HCT116 (cell line): ENCODE measurements at regions not wholly inside any gene's neighbourhood (a gene's known extent, or its start where the extent isn't known, plus 50 kb on each side); places are given as distances from the start of the nearest gene placed in this dataset.

ENCODE experiments used
- ATAC-seq: fragments of 200-7000 bp; cut with Tn5 transposase; 2 replicates; pipeline ENCODE4 v1.9.1; 2020; ENCODE audit warnings: mild to moderate bottlenecking, moderate library complexity
- BruUV-seq: library from RNA; stranded (reverse); fragments of 400-500 nt; replicated peaks from 2 replicates; lab custom pipeline; 2021; lab: Mats Ljungman, UMichigan
- CTCF ChIA-PET: fragments of 300-600 bp; sonication (Branson Sonifier 250); formaldehyde crosslinking; loops from one replicate; lab custom pipeline; 2021; ENCODE audit warnings: antibody characterized with exemption; lab: Charles Lee
- POLR2A ChIA-PET: fragments of 300-600, 350-600 bp; sonication (Branson Sonifier 250); formaldehyde crosslinking; loops from one replicate; lab custom pipeline; 2021; ENCODE audit warnings: antibody characterized with exemption; lab: Charles Lee
- RAD21 ChIA-PET, 2 experiments: fragments of 300-600 bp; sonication (Branson Sonifier 250); formaldehyde crosslinking; loops; one replicate each; lab custom pipeline; 2023; ENCODE audit warnings: low total read pairs in 2 of 2; ENCODE audit not compliant: uncharacterized antibody in 2 of 2, unreplicated experiment in 2 of 2, low non-redundant PET in 1 of 2; lab: Charles Lee
- DNase-seq: peaks from one replicate; pipeline ENCODE4 v3.0.0-alpha.2; 2010; ENCODE audit warnings: low read depth, low spot score
- H2AFZ ChIP-seq: fragments of 200-600 bp; shearing (Covaris generic), sonication (generic); 2 replicates; pipeline ENCODE4 v1.6.1; 2017; ENCODE audit warnings: low read depth, mixed run types, mixed read lengths, antibody characterized with exemption, low read length; ENCODE audit not compliant: poor library complexity, severe bottlenecking
- H3K27ac ChIP-seq: 2 replicates; pipeline ENCODE4 v1.5.1; 2012; ENCODE audit warnings: low read depth, low read length
- H3K27me3 ChIP-seq: fragments of 200-600 bp; sonication (generic); 2 replicates; pipeline ENCODE4 v1.6.1; 2016; ENCODE audit warnings: mixed run types, low read length, mixed read lengths; ENCODE audit not compliant: insufficient read depth
- H3K36me3 ChIP-seq, 2 experiments: fragments of 200-500 bp in 1 of 2; fragments of 200-600 bp in 1 of 2; sonication (Bioruptor generic) in 1 of 2; sonication (generic) in 1 of 2; 2 replicates each; pipeline versions ENCODE4 v1.5.1 to v1.6.1; 2014 to 2016; ENCODE audit warnings: low read length in 2 of 2, inconsistent platforms in 1 of 2, mixed read lengths in 1 of 2, mixed run types in 1 of 2; ENCODE audit not compliant: insufficient read depth in 2 of 2, control insufficient read depth in 1 of 2
- H3K4me1 ChIP-seq, 2 experiments: fragments of 200-600 bp in 1 of 2; sonication (generic) in 1 of 2; 2 replicates each; pipeline versions ENCODE4 v1.5.1 to v1.6.1; 2012 to 2017; ENCODE audit warnings: low read length in 2 of 2, inconsistent platforms in 1 of 2, mild to moderate bottlenecking in 1 of 2, mixed read lengths in 1 of 2, mixed run types in 1 of 2, moderate library complexity in 1 of 2; ENCODE audit not compliant: insufficient read depth in 2 of 2, control insufficient read depth in 1 of 2
- H3K4me2 ChIP-seq: fragments of 200-600 bp; sonication (generic); 2 replicates; pipeline ENCODE4 v1.6.1; 2017; ENCODE audit warnings: mixed run types, low read length, mixed read lengths
- H3K4me3 ChIP-seq, 2 experiments: fragments of 200-600 bp in 1 of 2; sonication (generic) in 1 of 2; replicated peaks in 1 of 2; 2 replicates each; pipeline ENCODE4 v1.5.1; 2011 to 2016; ENCODE audit warnings: low read length in 2 of 2, control low read depth in 1 of 2, low read depth in 1 of 2, mild to moderate bottlenecking in 1 of 2, mixed read lengths in 1 of 2, mixed run types in 1 of 2
- H3K79me2 ChIP-seq: fragments of 200-600 bp; sonication (generic); 2 replicates; pipeline ENCODE4 v1.6.1; 2017; ENCODE audit warnings: mild to moderate bottlenecking, mixed run types, low read length, moderate library complexity, mixed read lengths; ENCODE audit not compliant: insufficient read depth
- H3K9ac ChIP-seq: fragments of 200-600 bp; sonication (generic); 2 replicates; pipeline ENCODE4 v1.6.1; 2016; ENCODE audit warnings: low read length, mixed read lengths
- H3K9me2 ChIP-seq: fragments of 200-600 bp; sonication (generic), shearing (Covaris generic); 2 replicates; pipeline ENCODE4 v1.6.1; 2017; ENCODE audit warnings: mixed run types, mild to moderate bottlenecking, moderate library complexity; ENCODE audit not compliant: insufficient read depth
- H3K9me3 ChIP-seq, 2 experiments: fragments of 200-500 bp in 1 of 2; fragments of 200-600 bp in 1 of 2; sonication (Bioruptor generic) in 1 of 2; sonication (generic) in 1 of 2; 2 replicates each; pipeline ENCODE4 v1.6.1; 2014 to 2017; ENCODE audit warnings: low read length in 2 of 2, mixed read lengths in 2 of 2, inconsistent platforms in 1 of 2, low read depth in 1 of 2, mild to moderate bottlenecking in 1 of 2, mixed run types in 1 of 2, moderate library complexity in 1 of 2; ENCODE audit not compliant: control insufficient read depth in 1 of 2, insufficient read depth in 1 of 2
- H4K20me1 ChIP-seq: fragments of 200-600 bp; sonication (generic), shearing (Covaris generic); 2 replicates; pipeline ENCODE4 v1.6.1; 2017; ENCODE audit warnings: mixed run types, mild to moderate bottlenecking, moderate library complexity; ENCODE audit not compliant: insufficient read depth
- CEBPB ChIP-seq: IDR thresholded peaks from 2 replicates; pipeline ENCODE4 v1.6.1; 2012; ENCODE audit warnings: low read depth
- EGR1 ChIP-seq: IDR thresholded peaks from 2 replicates; pipeline ENCODE4 v1.6.1; 2012; ENCODE audit warnings: low read depth
- EZH2 ChIP-seq: fragments of 200-600 bp; sonication (generic); IDR thresholded peaks from 2 replicates; pipeline ENCODE4 v1.6.1; 2017; ENCODE audit warnings: antibody characterized with exemption, mixed run types
- JUND ChIP-seq: IDR thresholded peaks from 2 replicates; pipeline ENCODE4 v1.6.1; 2012
- POLR2A ChIP-seq: IDR thresholded peaks from 2 replicates; pipeline ENCODE4 v1.7.0; 2011; ENCODE audit warnings: borderline replicate concordance; ENCODE audit not compliant: insufficient read depth, insufficient read length; ENCODE audit errors: extremely low read depth
- TCF7L2 ChIP-seq: IDR thresholded peaks from 2 replicates; pipeline ENCODE4 v1.7.0; 2011; ENCODE audit warnings: borderline replicate concordance, inconsistent platforms; ENCODE audit not compliant: insufficient read depth, insufficient read length; ENCODE audit errors: extremely low read depth
- YY1 ChIP-seq: IDR thresholded peaks from 2 replicates; pipeline ENCODE4 v1.6.1; 2011; ENCODE audit warnings: low read length, low read depth, moderate library complexity, mild to moderate bottlenecking; ENCODE audit not compliant: insufficient replicate concordance; ENCODE audit errors: extremely low read depth
- ZFX ChIP-seq: fragments of 450-650 bp; IDR thresholded peaks from 2 replicates; pipeline ENCODE4 v1.6.1; 2017
- intact Hi-C: fragments of 100-400 bp; cut with micrococcal nuclease; formaldehyde crosslinking; loops from 2 replicates; pipeline ENCODE4 v1.10.0; 2022
- TF ChIP-seq, protein P1 (sequence below): IDR thresholded peaks from 2 replicates; pipeline ENCODE4 v1.6.1; 2012
- TF ChIP-seq, protein P2 (sequence below), 3 experiments: fragments of 200-600 bp in 1 of 3; sonication (generic) in 1 of 3; IDR thresholded peaks in 2 of 3; conservative IDR thresholded peaks in 1 of 3; 2 replicates each; pipeline ENCODE4 v1.5.1; 2012 to 2017; ENCODE audit warnings: low read depth in 2 of 3, low read length in 2 of 3, antibody characterized with exemption in 1 of 3, borderline replicate concordance in 1 of 3, control low read depth in 1 of 3, mild to moderate bottlenecking in 1 of 3, mixed read lengths in 1 of 3, mixed run types in 1 of 3, moderate library complexity in 1 of 3; ENCODE audit not compliant: insufficient read depth in 1 of 3
- TF ChIP-seq, protein P3 (sequence below): IDR thresholded peaks from 2 replicates; pipeline ENCODE4 v1.6.1; 2012; ENCODE audit warnings: low read depth
- TF ChIP-seq, protein P4 (sequence below): IDR thresholded peaks from 2 replicates; pipeline ENCODE4 v1.6.1; 2011; ENCODE audit warnings: mild to moderate bottlenecking, low read length, moderate library complexity; ENCODE audit not compliant: insufficient replicate concordance; ENCODE audit errors: extremely low read depth

DNA sequence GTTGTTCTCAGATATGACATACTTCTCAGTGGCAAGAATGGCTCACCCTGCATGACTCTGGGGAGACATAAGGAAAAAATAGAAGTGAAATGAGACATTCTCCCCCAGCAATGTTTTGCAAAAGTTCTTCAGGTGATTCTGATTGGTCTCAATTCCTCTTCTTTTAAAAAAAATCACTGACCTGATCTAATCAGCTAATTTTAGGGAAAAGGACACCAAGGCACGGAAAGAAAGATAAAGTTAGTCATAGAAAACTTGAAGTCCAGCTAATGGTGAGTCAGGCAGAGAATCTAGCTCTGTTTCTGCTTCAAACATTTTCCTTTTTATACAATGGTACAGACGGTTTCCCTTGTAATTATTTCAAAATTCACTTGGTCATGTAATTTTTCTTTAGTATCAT, 1018.9 kb upstream of the ARRDC3 start:
- RAD21 ChIA-PET: no interaction called here
- Histone ChIP-seq H3K9me2 (no peaks in the 10 kb centered on the region), H3K36me3 (no peaks in the 10 kb centered on the region), H3K79me2 (no peaks in the 10 kb centered on the region), H3K9me3 (no peaks in the 10 kb centered on the region), H3K9ac (no peak overlapping the region), H3K4me3 (no peak overlapping the region), H3K4me1 (no peaks in the 10 kb centered on the region), H3K27ac (no peak overlapping the region), H3K27me3 (no peaks in the 10 kb centered on the region), H3K4me2 (no peak overlapping the region), H4K20me1 (no peaks in the 10 kb centered on the region), H2AFZ (peak overlapping the region; percentile 84)
- intact Hi-C loops: no loop called here
- CTCF ChIA-PET: no interaction called here
- POLR2A ChIA-PET: no interaction called here
- no peak for DNase-seq
- no peak for ATAC-seq
- BruUV-seq: no TSS peak
- TF ChIP-seq, protein P1, sequence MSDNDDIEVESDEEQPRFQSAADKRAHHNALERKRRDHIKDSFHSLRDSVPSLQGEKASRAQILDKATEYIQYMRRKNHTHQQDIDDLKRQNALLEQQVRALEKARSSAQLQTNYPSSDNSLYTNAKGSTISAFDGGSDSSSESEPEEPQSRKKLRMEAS: no peak

DNA sequence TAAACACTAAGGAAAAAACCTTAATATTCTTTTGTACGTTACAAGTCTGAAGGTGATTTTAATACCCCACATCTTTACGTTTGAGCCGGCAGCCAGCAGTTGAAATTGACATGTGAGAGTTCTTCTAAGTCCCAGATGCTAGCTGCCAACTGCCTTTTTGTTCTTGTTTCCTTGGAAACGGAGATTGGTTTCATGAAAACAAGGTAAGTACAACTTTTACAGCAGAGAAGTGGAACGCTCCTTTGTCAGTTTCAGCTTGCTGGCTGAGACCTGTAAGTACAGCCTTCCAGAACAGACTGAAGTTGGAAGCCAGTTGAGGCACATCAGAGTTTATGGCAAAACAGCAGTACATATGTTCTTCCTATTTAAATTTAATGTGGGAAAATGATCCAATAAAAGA, 1018.4 kb upstream of the ARRDC3 start:
- DNase-seq (no peak), ATAC-seq (no peak)
- Histone ChIP-seq H3K36me3 (no peaks in the 10 kb centered on the region), H3K4me1 (no peaks in the 10 kb centered on the region), H3K27ac (no peak overlapping the region), H3K9ac (no peak overlapping the region), H2AFZ (peak overlapping the region; percentile 84), H3K27me3 (no peaks in the 10 kb centered on the region), H3K9me3 (no peaks in the 10 kb centered on the region), H3K4me2 (no peak overlapping the region), H3K9me2 (no peaks in the 10 kb centered on the region), H3K79me2 (no peaks in the 10 kb centered on the region), H4K20me1 (no peaks in the 10 kb centered on the region), H3K4me3 (no peak overlapping the region)
- RAD21 ChIA-PET: no interaction called here
- CTCF ChIA-PET: no interaction called here
- intact Hi-C loops: no loop called here
- POLR2A ChIA-PET: no interaction called here
- no TSS peak for BruUV-seq
- TF ChIP-seq YY1 (no peak), ZFX (no peak), EZH2 (no peak), EGR1 (no peak), JUND (no peak), CEBPB (no peak), POLR2A (no peak), TCF7L2 (no peak)
- TF ChIP-seq, protein P2, sequence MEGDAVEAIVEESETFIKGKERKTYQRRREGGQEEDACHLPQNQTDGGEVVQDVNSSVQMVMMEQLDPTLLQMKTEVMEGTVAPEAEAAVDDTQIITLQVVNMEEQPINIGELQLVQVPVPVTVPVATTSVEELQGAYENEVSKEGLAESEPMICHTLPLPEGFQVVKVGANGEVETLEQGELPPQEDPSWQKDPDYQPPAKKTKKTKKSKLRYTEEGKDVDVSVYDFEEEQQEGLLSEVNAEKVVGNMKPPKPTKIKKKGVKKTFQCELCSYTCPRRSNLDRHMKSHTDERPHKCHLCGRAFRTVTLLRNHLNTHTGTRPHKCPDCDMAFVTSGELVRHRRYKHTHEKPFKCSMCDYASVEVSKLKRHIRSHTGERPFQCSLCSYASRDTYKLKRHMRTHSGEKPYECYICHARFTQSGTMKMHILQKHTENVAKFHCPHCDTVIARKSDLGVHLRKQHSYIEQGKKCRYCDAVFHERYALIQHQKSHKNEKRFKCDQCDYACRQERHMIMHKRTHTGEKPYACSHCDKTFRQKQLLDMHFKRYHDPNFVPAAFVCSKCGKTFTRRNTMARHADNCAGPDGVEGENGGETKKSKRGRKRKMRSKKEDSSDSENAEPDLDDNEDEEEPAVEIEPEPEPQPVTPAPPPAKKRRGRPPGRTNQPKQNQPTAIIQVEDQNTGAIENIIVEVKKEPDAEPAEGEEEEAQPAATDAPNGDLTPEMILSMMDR (IDR thresholded peaks at IDR 0.05 in 2 of 3, conservative IDR thresholded peaks at IDR 0.05 in 1 of 3; ENCODE audit: borderline replicate concordance in 1 of 3, insufficient read depth in 1 of 3, low read depth in 2 of 3, low read length in 2 of 3): no peak
- TF ChIP-seq, protein P1: no peak
- TF ChIP-seq, protein P3, sequence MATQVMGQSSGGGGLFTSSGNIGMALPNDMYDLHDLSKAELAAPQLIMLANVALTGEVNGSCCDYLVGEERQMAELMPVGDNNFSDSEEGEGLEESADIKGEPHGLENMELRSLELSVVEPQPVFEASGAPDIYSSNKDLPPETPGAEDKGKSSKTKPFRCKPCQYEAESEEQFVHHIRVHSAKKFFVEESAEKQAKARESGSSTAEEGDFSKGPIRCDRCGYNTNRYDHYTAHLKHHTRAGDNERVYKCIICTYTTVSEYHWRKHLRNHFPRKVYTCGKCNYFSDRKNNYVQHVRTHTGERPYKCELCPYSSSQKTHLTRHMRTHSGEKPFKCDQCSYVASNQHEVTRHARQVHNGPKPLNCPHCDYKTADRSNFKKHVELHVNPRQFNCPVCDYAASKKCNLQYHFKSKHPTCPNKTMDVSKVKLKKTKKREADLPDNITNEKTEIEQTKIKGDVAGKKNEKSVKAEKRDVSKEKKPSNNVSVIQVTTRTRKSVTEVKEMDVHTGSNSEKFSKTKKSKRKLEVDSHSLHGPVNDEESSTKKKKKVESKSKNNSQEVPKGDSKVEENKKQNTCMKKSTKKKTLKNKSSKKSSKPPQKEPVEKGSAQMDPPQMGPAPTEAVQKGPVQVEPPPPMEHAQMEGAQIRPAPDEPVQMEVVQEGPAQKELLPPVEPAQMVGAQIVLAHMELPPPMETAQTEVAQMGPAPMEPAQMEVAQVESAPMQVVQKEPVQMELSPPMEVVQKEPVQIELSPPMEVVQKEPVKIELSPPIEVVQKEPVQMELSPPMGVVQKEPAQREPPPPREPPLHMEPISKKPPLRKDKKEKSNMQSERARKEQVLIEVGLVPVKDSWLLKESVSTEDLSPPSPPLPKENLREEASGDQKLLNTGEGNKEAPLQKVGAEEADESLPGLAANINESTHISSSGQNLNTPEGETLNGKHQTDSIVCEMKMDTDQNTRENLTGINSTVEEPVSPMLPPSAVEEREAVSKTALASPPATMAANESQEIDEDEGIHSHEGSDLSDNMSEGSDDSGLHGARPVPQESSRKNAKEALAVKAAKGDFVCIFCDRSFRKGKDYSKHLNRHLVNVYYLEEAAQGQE: no peak
- TF ChIP-seq, protein P4, sequence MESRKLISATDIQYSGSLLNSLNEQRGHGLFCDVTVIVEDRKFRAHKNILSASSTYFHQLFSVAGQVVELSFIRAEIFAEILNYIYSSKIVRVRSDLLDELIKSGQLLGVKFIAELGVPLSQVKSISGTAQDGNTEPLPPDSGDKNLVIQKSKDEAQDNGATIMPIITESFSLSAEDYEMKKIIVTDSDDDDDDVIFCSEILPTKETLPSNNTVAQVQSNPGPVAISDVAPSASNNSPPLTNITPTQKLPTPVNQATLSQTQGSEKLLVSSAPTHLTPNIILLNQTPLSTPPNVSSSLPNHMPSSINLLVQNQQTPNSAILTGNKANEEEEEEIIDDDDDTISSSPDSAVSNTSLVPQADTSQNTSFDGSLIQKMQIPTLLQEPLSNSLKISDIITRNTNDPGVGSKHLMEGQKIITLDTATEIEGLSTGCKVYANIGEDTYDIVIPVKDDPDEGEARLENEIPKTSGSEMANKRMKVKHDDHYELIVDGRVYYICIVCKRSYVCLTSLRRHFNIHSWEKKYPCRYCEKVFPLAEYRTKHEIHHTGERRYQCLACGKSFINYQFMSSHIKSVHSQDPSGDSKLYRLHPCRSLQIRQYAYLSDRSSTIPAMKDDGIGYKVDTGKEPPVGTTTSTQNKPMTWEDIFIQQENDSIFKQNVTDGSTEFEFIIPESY: no peak
